GM12864 (cell line): ENCODE measurements at regions not wholly inside any gene's neighbourhood (a gene's known extent, or its start where the extent isn't known, plus 50 kb on each side); places are given as distances from the start of the nearest gene placed in this dataset.
"Not testable (repeated sequence)": the region's sequence is repeated elsewhere in the genome, so short reads cannot be mapped to it uniquely, and the experiment has no call there.

Experiments
- DNase-seq: peaks from one replicate; pipeline ENCODE4 v3.0.0-alpha.2; 2011; ENCODE audit warnings: low read depth
- H3K4me3 ChIP-seq: 2 replicates; pipeline ENCODE4 v1.5.1; 2011; ENCODE audit warnings: mild to moderate bottlenecking, low read depth, low read length, control low read depth
- CTCF ChIP-seq: IDR thresholded peaks from 2 replicates; pipeline ENCODE4 v1.5.1; 2011; ENCODE audit warnings: low read depth, mild to moderate bottlenecking, moderate library complexity, low read length, control low read depth, inconsistent platforms; ENCODE audit errors: missing control alignments

GRCh38 chr14:43313719-43314118, 1193.4 kb downstream of the FSCB start:
- TF ChIP-seq CTCF: no peak
- H3K4me3 ChIP-seq: no peak overlapping the region
- DNase-seq: no peak

GRCh38 chr14:43308421-43309110, 1198.5 kb downstream of the FSCB start:
- no peak overlapping the region for H3K4me3 ChIP-seq
- TF ChIP-seq CTCF: no peak
- no peak for DNase-seq

GRCh38 chr14:43307836-43308235, 1199.2 kb downstream of the FSCB start:
- TF ChIP-seq CTCF: no peak
- no peak overlapping the region for H3K4me3 ChIP-seq
- no peak for DNase-seq

GRCh38 chr14:43306053-43306452, 1201.0 kb downstream of the FSCB start:
- DNase-seq: no peak
- no peak for TF ChIP-seq CTCF
- H3K4me3 ChIP-seq: no peak overlapping the region

- no peak for TF ChIP-seq CTCF
- DNase-seq: no peak
- no peak overlapping the region for H3K4me3 ChIP-seq
Measured at GRCh38 chr14:43297794-43298193, 1209.3 kb downstream of the FSCB start.

GRCh38 chr14:43296061-43296460, 1211.0 kb downstream of the FSCB start:
- H3K4me3 ChIP-seq, DNase-seq: not testable (repeated sequence)

GRCh38 chr14:43285575-43285974, 1221.5 kb downstream of the FSCB start:
- no peak for TF ChIP-seq CTCF
- no peak for DNase-seq
- no peak overlapping the region for H3K4me3 ChIP-seq

GRCh38 chr14:43260056-43260455, 1247.0 kb downstream of the FSCB start:
- DNase-seq: no peak

More at GRCh38 chr14:43260056-43260455, 1247.0 kb downstream of the FSCB start:
- TF ChIP-seq CTCF: no peak
- H3K4me3 ChIP-seq: no peak overlapping the region
